ENCODE measurements at regions not wholly inside any gene's neighbourhood (a gene's known extent, or its start where the extent isn't known, plus 50 kb on each side); places are given as distances from the start of the nearest gene placed in this dataset.

DNA sequence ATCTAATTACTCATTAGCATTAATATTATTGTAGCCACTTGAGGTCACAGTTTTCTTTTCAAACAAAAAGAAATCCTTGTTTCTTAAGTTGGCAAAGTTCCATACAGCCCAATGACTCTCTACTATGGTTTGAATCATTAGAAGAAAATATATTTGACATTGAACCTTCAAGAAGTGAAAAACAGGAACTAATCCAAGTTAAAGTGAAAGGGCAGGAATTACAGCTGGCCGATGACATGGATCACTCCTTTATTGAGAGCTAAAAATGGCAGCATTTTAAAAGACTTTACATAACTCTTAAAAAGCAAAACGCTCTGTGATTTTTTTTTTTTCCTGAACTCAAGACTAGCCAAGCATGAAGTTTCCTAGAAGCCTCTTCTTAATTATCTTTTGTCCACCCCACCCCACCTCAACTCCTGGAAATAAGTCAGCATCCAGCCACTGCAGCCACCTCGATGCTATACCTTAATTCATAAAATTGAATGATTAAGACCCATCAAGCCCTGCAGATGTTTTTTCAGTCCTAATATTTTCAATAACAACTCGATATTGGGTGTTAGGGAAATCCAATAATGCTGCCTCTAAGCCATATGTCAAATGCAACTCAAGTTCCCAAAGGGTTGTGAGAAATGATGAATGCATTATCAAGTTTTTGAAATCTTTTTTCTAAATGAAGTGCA, 323.1 kb downstream of the HHIPL2 start:
- no peak overlapping the region for H3K9ac ChIP-seq (ENCODE audit: low read length)
- no peaks in the 10 kb centered on the region for H3K36me3 ChIP-seq (ENCODE audit: control insufficient read depth in 1 of 2, insufficient read depth in 2 of 2, low read length in 2 of 2)
- H3K9me2 ChIP-seq (ENCODE audit: insufficient read depth) = no peaks in the 10 kb centered on the region
- ATAC-seq (no peak), DNase-seq (ENCODE audit: low read depth, low spot score) (no peak)
- CTCF ChIA-PET = no interaction called here
- H3K27ac ChIP-seq (ENCODE audit: low read depth, low read length) = no peak overlapping the region
- H3K4me1 ChIP-seq (ENCODE audit: control insufficient read depth in 1 of 2, insufficient read depth in 2 of 2, low read length in 2 of 2) = no peaks in the 10 kb centered on the region
- H3K79me2 ChIP-seq (ENCODE audit: insufficient read depth, low read length) = no peaks in the 10 kb centered on the region
- no peaks in the 10 kb centered on the region for H3K27me3 ChIP-seq (ENCODE audit: insufficient read depth, low read length)
- no TSS peak for BruUV-seq (replicated peaks)
- RAD21 ChIA-PET (ENCODE audit: low non-redundant PET in 1 of 2, low total read pairs in 2 of 2, uncharacterized antibody in 2 of 2, unreplicated experiment in 2 of 2) = no interaction called here
- H3K9me3 ChIP-seq (ENCODE audit: control insufficient read depth in 1 of 2, insufficient read depth in 1 of 2, low read depth in 1 of 2, low read length in 2 of 2) = no peaks in the 10 kb centered on the region
- intact Hi-C loops (cut with micrococcal nuclease) = no loop called here
- POLR2A ChIA-PET = no interaction called here
- TF ChIP-seq REST (IDR thresholded peaks at IDR 0.05; ENCODE audit: low read depth) = no peak
- no peak for TF ChIP-seq CEBPB (IDR thresholded peaks at IDR 0.05; ENCODE audit: low read depth)
- no peak for TF ChIP-seq CBX3 (IDR thresholded peaks at IDR 0.05; ENCODE audit: low read depth)
- no peak for TF ChIP-seq EZH2 (IDR thresholded peaks at IDR 0.05)
- no peak for TF ChIP-seq ZFX (IDR thresholded peaks at IDR 0.05)
- no peak for TF ChIP-seq TCF7L2 (IDR thresholded peaks at IDR 0.05; ENCODE audit: borderline replicate concordance, extremely low read depth, insufficient read depth, insufficient read length)
- no peak for TF ChIP-seq POLR2AphosphoS5 (IDR thresholded peaks at IDR 0.05; ENCODE audit: low read depth, low read length)
- no peak for TF ChIP-seq JUND (IDR thresholded peaks at IDR 0.05)
- TF ChIP-seq SRF (IDR thresholded peaks at IDR 0.05; ENCODE audit: low read depth) = no peak
- TF ChIP-seq POLR2A (IDR thresholded peaks at IDR 0.05; ENCODE audit: borderline replicate concordance, extremely low read depth, insufficient read depth, insufficient read length) = no peak
- TF ChIP-seq FOSL1 (IDR thresholded peaks at IDR 0.05; ENCODE audit: low read depth) = no peak
- TF ChIP-seq RAD21 (IDR thresholded peaks at IDR 0.05; ENCODE audit: low read depth) = no peak
- TF ChIP-seq SP1 (IDR thresholded peaks at IDR 0.05; ENCODE audit: low read depth) = no peak
- no peak for TF ChIP-seq ZNF274 (IDR thresholded peaks at IDR 0.05; ENCODE audit: low read depth, low read length)
- TF ChIP-seq EGR1 (IDR thresholded peaks at IDR 0.05; ENCODE audit: low read depth) = no peak
- TF ChIP-seq, protein P1, sequence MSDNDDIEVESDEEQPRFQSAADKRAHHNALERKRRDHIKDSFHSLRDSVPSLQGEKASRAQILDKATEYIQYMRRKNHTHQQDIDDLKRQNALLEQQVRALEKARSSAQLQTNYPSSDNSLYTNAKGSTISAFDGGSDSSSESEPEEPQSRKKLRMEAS (IDR thresholded peaks at IDR 0.05) = no peak
- TF ChIP-seq, protein P2, sequence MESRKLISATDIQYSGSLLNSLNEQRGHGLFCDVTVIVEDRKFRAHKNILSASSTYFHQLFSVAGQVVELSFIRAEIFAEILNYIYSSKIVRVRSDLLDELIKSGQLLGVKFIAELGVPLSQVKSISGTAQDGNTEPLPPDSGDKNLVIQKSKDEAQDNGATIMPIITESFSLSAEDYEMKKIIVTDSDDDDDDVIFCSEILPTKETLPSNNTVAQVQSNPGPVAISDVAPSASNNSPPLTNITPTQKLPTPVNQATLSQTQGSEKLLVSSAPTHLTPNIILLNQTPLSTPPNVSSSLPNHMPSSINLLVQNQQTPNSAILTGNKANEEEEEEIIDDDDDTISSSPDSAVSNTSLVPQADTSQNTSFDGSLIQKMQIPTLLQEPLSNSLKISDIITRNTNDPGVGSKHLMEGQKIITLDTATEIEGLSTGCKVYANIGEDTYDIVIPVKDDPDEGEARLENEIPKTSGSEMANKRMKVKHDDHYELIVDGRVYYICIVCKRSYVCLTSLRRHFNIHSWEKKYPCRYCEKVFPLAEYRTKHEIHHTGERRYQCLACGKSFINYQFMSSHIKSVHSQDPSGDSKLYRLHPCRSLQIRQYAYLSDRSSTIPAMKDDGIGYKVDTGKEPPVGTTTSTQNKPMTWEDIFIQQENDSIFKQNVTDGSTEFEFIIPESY (IDR thresholded peaks at IDR 0.05; ENCODE audit: extremely low read depth, insufficient replicate concordance, low read length) = no peak
- TF ChIP-seq, protein P3, sequence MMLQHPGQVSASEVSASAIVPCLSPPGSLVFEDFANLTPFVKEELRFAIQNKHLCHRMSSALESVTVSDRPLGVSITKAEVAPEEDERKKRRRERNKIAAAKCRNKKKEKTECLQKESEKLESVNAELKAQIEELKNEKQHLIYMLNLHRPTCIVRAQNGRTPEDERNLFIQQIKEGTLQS (IDR thresholded peaks at IDR 0.05) = no peak
- TF ChIP-seq, protein P4, sequence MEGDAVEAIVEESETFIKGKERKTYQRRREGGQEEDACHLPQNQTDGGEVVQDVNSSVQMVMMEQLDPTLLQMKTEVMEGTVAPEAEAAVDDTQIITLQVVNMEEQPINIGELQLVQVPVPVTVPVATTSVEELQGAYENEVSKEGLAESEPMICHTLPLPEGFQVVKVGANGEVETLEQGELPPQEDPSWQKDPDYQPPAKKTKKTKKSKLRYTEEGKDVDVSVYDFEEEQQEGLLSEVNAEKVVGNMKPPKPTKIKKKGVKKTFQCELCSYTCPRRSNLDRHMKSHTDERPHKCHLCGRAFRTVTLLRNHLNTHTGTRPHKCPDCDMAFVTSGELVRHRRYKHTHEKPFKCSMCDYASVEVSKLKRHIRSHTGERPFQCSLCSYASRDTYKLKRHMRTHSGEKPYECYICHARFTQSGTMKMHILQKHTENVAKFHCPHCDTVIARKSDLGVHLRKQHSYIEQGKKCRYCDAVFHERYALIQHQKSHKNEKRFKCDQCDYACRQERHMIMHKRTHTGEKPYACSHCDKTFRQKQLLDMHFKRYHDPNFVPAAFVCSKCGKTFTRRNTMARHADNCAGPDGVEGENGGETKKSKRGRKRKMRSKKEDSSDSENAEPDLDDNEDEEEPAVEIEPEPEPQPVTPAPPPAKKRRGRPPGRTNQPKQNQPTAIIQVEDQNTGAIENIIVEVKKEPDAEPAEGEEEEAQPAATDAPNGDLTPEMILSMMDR (IDR thresholded peaks at IDR 0.05 in 2 of 3, conservative IDR thresholded peaks at IDR 0.05 in 1 of 3; ENCODE audit: borderline replicate concordance in 1 of 3, insufficient read depth in 1 of 3, low read depth in 2 of 3, low read length in 2 of 3) = no peak
- TF ChIP-seq ELF1 (IDR thresholded peaks at IDR 0.05; ENCODE audit: borderline replicate concordance, low read depth) = no peak
- H3K4me3 ChIP-seq (replicated peaks in 1 of 2; ENCODE audit: low read depth in 1 of 2, low read length in 2 of 2) = no peak overlapping the region
- H4K20me1 ChIP-seq (ENCODE audit: insufficient read depth) = no peaks in the 10 kb centered on the region
- no peak overlapping the region for H2AFZ ChIP-seq (ENCODE audit: low read depth, low read length, poor library complexity, severe bottlenecking)
- H3K4me2 ChIP-seq (ENCODE audit: low read length) = no peak overlapping the region

Data from HCT116 (cell line).